PFSK-1 (cell line): ENCODE measurements at regions not wholly inside any gene's neighbourhood (a gene's known extent, or its start where the extent isn't known, plus 50 kb on each side); places are given as distances from the start of the nearest gene placed in this dataset.

Source experiments
- POLR2AphosphoS5 ChIP-seq: IDR thresholded peaks from 2 replicates; pipeline ENCODE4 v1.6.1; 2012; ENCODE audit warnings: low read depth, mild to moderate bottlenecking, control low read depth, low read length, moderate library complexity
- TAF1 ChIP-seq: IDR thresholded peaks from 2 replicates; pipeline ENCODE4 v1.6.1; 2012; ENCODE audit warnings: low read length, control low read depth, borderline replicate concordance; ENCODE audit not compliant: insufficient read depth

DNA sequence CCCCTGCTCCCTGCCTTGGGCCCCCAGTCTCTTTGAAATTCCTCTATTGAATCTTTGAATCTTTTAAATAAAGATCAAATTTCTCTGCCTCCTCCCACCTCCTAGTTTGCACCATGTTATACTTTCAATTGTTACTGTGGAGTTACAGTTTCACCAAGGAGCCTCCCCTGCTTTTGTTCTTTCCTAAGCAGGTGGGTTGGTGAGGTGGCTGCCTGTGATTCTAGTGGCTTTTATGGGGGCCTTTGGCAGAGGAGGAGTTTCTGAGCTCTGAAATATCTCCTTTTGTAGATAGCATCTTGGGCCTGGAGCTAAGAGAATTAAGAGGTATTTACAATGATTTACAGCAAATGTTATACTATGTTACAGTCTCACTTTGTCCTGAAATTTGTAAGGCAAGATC, 133.8 kb upstream of the STX18 start:
- no peak for TF ChIP-seq POLR2AphosphoS5
- no peak for TF ChIP-seq TAF1
